ENCODE measurements at regions not wholly inside any gene's neighbourhood (a gene's known extent, or its start where the extent isn't known, plus 50 kb on each side); places are given as distances from the start of the nearest gene placed in this dataset.

DNA sequence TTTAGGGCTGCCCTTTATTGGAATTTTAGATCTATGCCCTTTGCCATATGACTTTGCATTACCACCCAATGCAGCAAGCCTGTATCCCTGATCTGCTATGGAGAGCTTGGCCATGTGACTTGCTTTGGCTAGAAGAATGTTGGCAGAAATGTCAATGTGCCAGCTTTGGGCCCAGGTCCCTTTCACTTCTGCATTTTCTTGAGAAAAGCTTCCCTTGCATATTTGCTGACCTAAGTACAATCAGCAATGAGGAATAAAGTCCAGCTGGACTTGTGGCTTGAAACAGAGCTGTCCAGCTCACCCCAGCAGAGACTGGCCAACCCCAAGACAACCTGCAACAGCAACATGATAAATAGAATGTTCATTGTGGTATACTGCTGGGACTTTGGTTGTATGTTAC, 135.9 kb downstream of the PAH start:
- TF ChIP-seq, protein P1, sequence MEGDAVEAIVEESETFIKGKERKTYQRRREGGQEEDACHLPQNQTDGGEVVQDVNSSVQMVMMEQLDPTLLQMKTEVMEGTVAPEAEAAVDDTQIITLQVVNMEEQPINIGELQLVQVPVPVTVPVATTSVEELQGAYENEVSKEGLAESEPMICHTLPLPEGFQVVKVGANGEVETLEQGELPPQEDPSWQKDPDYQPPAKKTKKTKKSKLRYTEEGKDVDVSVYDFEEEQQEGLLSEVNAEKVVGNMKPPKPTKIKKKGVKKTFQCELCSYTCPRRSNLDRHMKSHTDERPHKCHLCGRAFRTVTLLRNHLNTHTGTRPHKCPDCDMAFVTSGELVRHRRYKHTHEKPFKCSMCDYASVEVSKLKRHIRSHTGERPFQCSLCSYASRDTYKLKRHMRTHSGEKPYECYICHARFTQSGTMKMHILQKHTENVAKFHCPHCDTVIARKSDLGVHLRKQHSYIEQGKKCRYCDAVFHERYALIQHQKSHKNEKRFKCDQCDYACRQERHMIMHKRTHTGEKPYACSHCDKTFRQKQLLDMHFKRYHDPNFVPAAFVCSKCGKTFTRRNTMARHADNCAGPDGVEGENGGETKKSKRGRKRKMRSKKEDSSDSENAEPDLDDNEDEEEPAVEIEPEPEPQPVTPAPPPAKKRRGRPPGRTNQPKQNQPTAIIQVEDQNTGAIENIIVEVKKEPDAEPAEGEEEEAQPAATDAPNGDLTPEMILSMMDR (IDR thresholded peaks at IDR 0.05) = no peak
- TF ChIP-seq POLR2A (IDR thresholded peaks at IDR 0.05) = no peak
- TF ChIP-seq POLR2AphosphoS5 (IDR thresholded peaks at IDR 0.05) = no peak
- TF ChIP-seq EP300 (IDR thresholded peaks at IDR 0.05; ENCODE audit: low read depth) = no peak
